ENCODE measurements at regions not wholly inside any gene's neighbourhood (a gene's known extent, or its start where the extent isn't known, plus 50 kb on each side); places are given as distances from the start of the nearest gene placed in this dataset.

DNA sequence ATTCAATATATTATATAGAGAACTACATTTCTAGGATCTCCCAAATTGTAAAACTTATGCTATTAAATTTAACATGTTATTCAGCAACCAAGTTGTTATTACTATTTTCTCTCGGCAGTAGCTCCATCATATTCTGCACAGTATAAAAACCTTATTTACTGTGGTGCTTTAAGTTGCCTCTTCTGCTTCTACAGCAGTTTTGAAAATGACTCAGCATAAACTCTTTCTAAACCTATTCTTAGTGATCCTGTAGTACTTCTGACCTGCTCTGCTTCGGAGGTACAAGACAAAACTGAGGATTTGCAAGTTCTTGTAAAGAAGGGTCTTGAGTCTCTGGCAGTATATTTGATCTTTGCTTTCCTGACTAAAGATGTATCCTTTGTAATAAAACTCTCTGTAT is 567.2 kb downstream of the TMX3 start:
- H3K4me3 ChIP-seq (ENCODE audit: low read depth, low read length) = no peak overlapping the region
- TF ChIP-seq, protein P1, sequence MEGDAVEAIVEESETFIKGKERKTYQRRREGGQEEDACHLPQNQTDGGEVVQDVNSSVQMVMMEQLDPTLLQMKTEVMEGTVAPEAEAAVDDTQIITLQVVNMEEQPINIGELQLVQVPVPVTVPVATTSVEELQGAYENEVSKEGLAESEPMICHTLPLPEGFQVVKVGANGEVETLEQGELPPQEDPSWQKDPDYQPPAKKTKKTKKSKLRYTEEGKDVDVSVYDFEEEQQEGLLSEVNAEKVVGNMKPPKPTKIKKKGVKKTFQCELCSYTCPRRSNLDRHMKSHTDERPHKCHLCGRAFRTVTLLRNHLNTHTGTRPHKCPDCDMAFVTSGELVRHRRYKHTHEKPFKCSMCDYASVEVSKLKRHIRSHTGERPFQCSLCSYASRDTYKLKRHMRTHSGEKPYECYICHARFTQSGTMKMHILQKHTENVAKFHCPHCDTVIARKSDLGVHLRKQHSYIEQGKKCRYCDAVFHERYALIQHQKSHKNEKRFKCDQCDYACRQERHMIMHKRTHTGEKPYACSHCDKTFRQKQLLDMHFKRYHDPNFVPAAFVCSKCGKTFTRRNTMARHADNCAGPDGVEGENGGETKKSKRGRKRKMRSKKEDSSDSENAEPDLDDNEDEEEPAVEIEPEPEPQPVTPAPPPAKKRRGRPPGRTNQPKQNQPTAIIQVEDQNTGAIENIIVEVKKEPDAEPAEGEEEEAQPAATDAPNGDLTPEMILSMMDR (conservative IDR thresholded peaks at IDR 0.05; ENCODE audit: low read depth, low read length) = no peak
- DNase-seq (ENCODE audit: low read depth) = no peak

DNA sequence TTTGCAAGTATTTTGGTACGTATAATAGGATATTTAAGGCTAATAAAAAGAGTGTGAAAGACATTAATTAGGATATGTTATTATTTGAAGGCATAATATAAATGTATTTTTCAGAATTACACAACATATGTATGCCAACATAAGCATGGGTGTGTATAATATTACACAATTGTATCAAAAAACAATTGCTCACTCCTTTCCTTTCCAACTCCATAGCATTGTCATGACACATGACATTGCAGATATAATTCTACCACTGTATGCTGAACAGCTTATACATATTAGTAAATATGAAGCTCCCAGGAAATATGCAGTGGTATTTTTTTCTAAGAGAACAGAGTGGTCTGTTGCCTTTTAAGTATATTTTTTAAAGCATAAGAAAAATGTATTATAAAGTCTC is 593.1 kb downstream of the TMX3 start:
- TF ChIP-seq, protein P1 (conservative IDR thresholded peaks at IDR 0.05; ENCODE audit: low read depth, low read length) = no peak
- no peak for DNase-seq (ENCODE audit: low read depth)
- H3K4me3 ChIP-seq (ENCODE audit: low read depth, low read length) = no peak overlapping the region

DNA sequence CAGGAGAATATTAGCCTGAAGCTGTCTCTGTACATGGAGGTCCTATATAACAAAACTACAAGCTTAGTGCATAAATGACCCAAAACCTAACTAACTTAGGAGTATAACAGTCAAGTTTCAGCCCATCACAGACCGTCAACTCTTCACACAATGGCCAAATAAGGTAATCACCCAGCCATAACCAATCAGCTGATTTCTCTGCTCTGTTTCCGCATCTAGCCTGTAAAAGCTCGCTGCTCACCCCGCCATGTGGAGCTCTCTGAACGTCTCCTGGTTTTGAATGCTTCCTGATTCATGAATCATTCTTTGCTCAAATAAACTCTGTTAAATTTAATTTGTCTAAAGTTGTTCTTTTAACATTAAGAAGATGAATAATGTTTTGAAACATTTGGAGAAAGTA is 593.6 kb downstream of the TMX3 start:
- H3K4me3 ChIP-seq (ENCODE audit: low read depth, low read length) = no peak overlapping the region
- DNase-seq (ENCODE audit: low read depth) = no peak
- TF ChIP-seq, protein P1 (conservative IDR thresholded peaks at IDR 0.05; ENCODE audit: low read depth, low read length) = no peak

DNA sequence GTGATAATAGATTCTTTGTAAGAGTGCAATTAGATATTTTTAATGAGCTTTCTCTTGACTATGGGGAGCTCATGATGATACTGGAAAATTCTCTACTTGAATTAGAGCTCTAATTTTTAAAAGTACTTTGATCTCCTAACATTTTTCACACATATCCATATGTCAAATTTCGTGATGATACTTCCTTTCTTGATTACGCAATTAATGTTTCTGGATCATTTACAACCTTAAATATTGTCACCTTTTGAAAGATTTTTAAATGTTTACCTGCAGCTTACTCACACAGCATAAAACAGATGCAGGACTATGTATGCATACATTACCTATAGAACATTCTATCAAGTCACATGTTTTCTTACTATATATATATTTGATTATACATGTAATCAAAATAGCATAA is 598.5 kb upstream of the DSEL start:
- TF ChIP-seq, protein P1 (conservative IDR thresholded peaks at IDR 0.05; ENCODE audit: low read depth, low read length) = no peak
- no peak for DNase-seq (ENCODE audit: low read depth)
- H3K4me3 ChIP-seq (ENCODE audit: low read depth, low read length) = no peak overlapping the region

DNA sequence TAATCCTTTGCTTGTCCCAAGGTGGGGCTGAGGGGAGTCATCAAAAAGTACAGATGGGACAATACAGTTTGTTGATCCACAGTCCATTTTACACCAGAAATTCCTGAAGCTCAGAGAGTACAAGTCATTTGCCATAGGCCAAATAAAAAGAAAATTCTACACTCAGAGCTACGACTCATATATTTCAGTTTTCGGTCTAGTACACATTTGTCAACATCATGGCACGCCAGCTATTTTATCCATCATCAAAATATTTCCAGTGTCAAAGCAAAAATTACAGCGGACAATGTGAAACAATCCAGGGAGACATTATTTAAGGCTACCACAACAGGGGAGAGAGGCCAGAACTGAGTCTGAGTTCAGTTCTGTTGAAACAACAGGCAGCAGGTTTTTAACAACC is 587.5 kb upstream of the DSEL start:
- no peak overlapping the region for H3K4me3 ChIP-seq (ENCODE audit: low read depth, low read length)
- no peak for DNase-seq (ENCODE audit: low read depth)
- TF ChIP-seq, protein P1 (conservative IDR thresholded peaks at IDR 0.05; ENCODE audit: low read depth, low read length) = no peak

DNA sequence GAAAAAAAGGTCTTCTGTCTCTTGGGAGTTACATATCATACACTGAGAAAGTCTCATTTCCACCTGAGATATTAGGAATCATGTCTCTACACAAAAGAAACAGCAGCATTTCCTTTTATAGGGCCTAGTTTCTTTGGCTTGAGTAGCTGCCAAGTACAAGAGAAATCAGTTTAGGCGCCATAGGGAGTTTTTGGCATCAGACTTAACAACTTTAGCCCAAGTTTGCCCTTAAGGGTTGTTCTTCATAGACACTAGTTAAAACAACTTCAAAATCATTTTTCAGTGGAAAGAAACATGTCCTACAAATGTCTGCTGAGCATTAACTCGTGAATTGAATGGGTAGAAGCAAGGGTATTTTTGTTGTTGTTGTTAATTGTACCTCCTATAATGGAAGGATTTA is 587.0 kb upstream of the DSEL start:
- DNase-seq (ENCODE audit: low read depth) = no peak
- TF ChIP-seq, protein P1 (conservative IDR thresholded peaks at IDR 0.05; ENCODE audit: low read depth, low read length) = no peak
- no peak overlapping the region for H3K4me3 ChIP-seq (ENCODE audit: low read depth, low read length)

DNA sequence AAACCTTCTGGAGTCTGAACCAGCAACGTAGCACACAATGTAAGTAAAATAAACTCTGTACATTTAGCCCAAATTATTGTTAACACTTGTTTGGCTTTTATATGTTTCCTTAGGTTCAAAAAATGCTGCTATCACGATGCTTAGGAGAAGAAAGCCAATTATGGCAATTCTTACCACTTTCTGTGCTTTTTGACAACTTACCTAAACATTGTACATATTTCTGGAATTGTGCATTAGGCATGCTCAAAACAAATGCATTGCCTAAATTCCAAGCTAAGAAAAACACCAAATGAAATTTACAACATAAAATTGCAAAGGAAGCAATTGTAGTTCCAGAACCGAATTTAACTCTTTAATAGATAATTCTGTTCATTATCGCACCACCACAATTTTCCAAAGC is 585.6 kb upstream of the DSEL start:
- H3K4me3 ChIP-seq (ENCODE audit: low read depth, low read length) = no peak overlapping the region
- TF ChIP-seq, protein P1 (conservative IDR thresholded peaks at IDR 0.05; ENCODE audit: low read depth, low read length) = no peak
- no peak for DNase-seq (ENCODE audit: low read depth)

All from epithelial cell of proximal tubule (primary cell).